Rectal smooth muscle tissue (tissue), 1 donor: ENCODE measurements at regions not wholly inside any gene's neighbourhood (a gene's known extent, or its start where the extent isn't known, plus 50 kb on each side); places are given as distances from the start of the nearest gene placed in this dataset.

Experiments used
- H3K27ac ChIP-seq: one replicate; pipeline ENCODE4 v1.7.0; 2013; ENCODE audit warnings: low read depth, low read length, inconsistent platforms
- H3K27me3 ChIP-seq: one replicate; pipeline ENCODE4 v1.7.0; 2013; ENCODE audit warnings: low read length; ENCODE audit not compliant: control insufficient read depth, insufficient read depth
- H3K36me3 ChIP-seq: one replicate; pipeline ENCODE4 v1.7.0; 2013; ENCODE audit warnings: low read length; ENCODE audit not compliant: control insufficient read depth, insufficient read depth
- H3K4me1 ChIP-seq: one replicate; pipeline ENCODE4 v1.7.0; 2013; ENCODE audit warnings: low read length; ENCODE audit not compliant: control insufficient read depth, insufficient read depth
- H3K4me3 ChIP-seq: one replicate; pipeline ENCODE4 v1.7.0; 2013; ENCODE audit warnings: low read length
- H3K9ac ChIP-seq: one replicate; pipeline ENCODE4 v1.7.0; 2013; ENCODE audit warnings: low read length

- Histone ChIP-seq H3K9ac (no peak overlapping the region), H3K4me1 (no peaks in the 10 kb centered on the region), H3K4me3 (no peak overlapping the region), H3K27ac (no peak overlapping the region), H3K36me3 (no peaks in the 10 kb centered on the region), H3K27me3 (no peaks in the 10 kb centered on the region)
Measured at GRCh38 chr13:83216479-83217245, 665.6 kb downstream of the SLITRK1 start.

- no peak overlapping the region for H3K9ac ChIP-seq
Measured at GRCh38 chr13:83215627-83216026, 666.6 kb downstream of the SLITRK1 start.

DNA sequence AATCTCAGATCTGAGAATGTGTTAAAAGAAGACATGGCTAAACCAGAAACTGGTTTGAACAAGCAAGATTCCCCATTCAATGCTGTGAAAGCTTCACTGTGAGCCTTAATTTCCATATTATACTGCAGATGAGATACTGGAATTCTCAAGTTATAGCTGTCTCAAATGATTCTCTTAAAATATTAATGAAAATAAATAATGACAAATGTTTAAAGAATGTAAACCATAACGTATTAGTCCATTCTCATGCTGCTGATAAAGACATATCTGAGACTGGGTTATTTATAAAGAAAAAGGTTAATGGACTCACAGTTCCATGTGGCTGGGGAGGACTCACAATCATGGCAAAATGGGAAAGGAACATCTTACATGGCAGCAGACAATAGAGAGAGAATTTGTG is 667.8 kb downstream of the SLITRK1 start:
- H3K27ac ChIP-seq, result no peak overlapping the region
- H3K9ac ChIP-seq, result no peak overlapping the region
- H3K27me3 ChIP-seq, result no peaks in the 10 kb centered on the region
- no peaks in the 10 kb centered on the region for H3K4me1 ChIP-seq
- no peaks in the 10 kb centered on the region for H3K36me3 ChIP-seq
- H3K4me3 ChIP-seq, result no peak overlapping the region

More at GRCh38 chr13:83215627-83216026, 666.6 kb downstream of the SLITRK1 start:
- H3K27me3 ChIP-seq, result no peaks in the 10 kb centered on the region
- no peaks in the 10 kb centered on the region for H3K4me1 ChIP-seq
- H3K27ac ChIP-seq, result no peak overlapping the region
- no peak overlapping the region for H3K4me3 ChIP-seq
- no peaks in the 10 kb centered on the region for H3K36me3 ChIP-seq

- H3K4me1 ChIP-seq, result no peaks in the 10 kb centered on the region
- no peaks in the 10 kb centered on the region for H3K27me3 ChIP-seq
- no peak overlapping the region for H3K4me3 ChIP-seq
- H3K27ac ChIP-seq, result no peak overlapping the region
- H3K36me3 ChIP-seq, result no peaks in the 10 kb centered on the region
- H3K9ac ChIP-seq, result no peak overlapping the region
Measured at GRCh38 chr13:83211301-83211700, 671.0 kb downstream of the SLITRK1 start.

- H3K27me3 ChIP-seq, result no peaks in the 10 kb centered on the region
- H3K27ac ChIP-seq, result no peak overlapping the region
- no peak overlapping the region for H3K9ac ChIP-seq
- no peaks in the 10 kb centered on the region for H3K4me1 ChIP-seq
- H3K4me3 ChIP-seq, result no peak overlapping the region
- no peaks in the 10 kb centered on the region for H3K36me3 ChIP-seq
Measured at GRCh38 chr13:83204886-83205285, 677.4 kb downstream of the SLITRK1 start.

- no peak overlapping the region for H3K4me3 ChIP-seq
- H3K36me3 ChIP-seq, result no peaks in the 10 kb centered on the region
- H3K27ac ChIP-seq, result no peak overlapping the region
- no peaks in the 10 kb centered on the region for H3K27me3 ChIP-seq
- H3K4me1 ChIP-seq, result no peaks in the 10 kb centered on the region
- H3K9ac ChIP-seq, result no peak overlapping the region
Measured at GRCh38 chr13:83201506-83201905, 680.8 kb downstream of the SLITRK1 start.

GRCh38 chr13:83197316-83197715 is 685.0 kb downstream of the SLITRK1 start:
- Histone ChIP-seq H3K4me3 (no peak overlapping the region), H3K27me3 (no peaks in the 10 kb centered on the region), H3K36me3 (no peaks in the 10 kb centered on the region), H3K9ac (no peak overlapping the region), H3K27ac (no peak overlapping the region), H3K4me1 (no peaks in the 10 kb centered on the region)

DNA sequence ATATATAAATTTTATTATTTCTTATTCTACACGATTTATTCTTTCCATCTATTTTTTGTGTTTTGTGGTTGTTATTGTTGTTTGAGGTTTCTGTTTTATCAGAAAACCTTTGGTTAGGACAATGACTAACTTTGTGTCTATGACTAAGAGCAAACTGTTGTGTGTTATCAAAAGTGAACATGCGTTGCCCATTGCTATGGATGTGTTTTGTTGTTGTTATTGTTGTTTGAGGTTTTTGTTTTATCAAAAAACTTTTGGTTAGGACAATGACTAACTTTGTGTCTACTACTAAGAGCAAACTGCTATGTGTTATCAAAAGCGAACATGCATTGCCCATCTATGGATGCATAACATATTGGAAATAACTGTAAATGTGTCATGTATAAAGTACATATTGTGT is 692.3 kb downstream of the SLITRK1 start:
- no peak overlapping the region for H3K4me3 ChIP-seq
- H3K9ac ChIP-seq, result no peak overlapping the region
- H3K27me3 ChIP-seq, result no peaks in the 10 kb centered on the region
- H3K36me3 ChIP-seq, result no peaks in the 10 kb centered on the region
- H3K27ac ChIP-seq, result no peak overlapping the region
- H3K4me1 ChIP-seq, result no peaks in the 10 kb centered on the region

DNA sequence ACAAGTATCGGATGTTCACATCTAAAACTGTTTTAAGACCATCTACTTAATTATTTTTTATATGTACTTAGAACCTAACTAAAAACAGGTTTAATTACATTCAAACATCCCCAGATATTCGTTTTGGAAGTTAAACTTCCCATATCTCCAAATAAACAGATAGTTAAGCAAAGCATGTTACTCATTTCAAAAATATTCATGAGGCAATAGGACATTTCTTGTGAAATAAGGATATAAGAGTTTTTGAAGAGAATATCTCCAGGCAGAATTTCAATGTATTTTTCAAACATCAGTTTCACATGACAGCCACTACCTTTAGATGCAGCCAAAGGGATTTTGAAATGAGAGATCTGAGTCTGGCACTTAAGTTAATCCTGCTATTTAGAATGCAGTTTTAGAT is 697.5 kb downstream of the SLITRK1 start:
- Histone ChIP-seq H3K27ac (no peak overlapping the region), H3K4me1 (no peaks in the 10 kb centered on the region), H3K27me3 (no peaks in the 10 kb centered on the region), H3K36me3 (no peaks in the 10 kb centered on the region), H3K9ac (no peak overlapping the region), H3K4me3 (no peak overlapping the region)

GRCh38 chr13:83184150-83184475 is 698.2 kb downstream of the SLITRK1 start:
- Histone ChIP-seq H3K4me3 (no peak overlapping the region), H3K4me1 (no peaks in the 10 kb centered on the region), H3K9ac (no peak overlapping the region), H3K27me3 (no peaks in the 10 kb centered on the region), H3K36me3 (no peaks in the 10 kb centered on the region), H3K27ac (no peak overlapping the region)

- Histone ChIP-seq H3K4me1 (no peaks in the 10 kb centered on the region), H3K9ac (no peak overlapping the region), H3K27me3 (no peaks in the 10 kb centered on the region), H3K4me3 (no peak overlapping the region), H3K36me3 (no peaks in the 10 kb centered on the region), H3K27ac (no peak overlapping the region)
Measured at GRCh38 chr13:83183439-83184149, 698.7 kb downstream of the SLITRK1 start.

- Histone ChIP-seq H3K36me3 (no peaks in the 10 kb centered on the region), H3K4me1 (no peaks in the 10 kb centered on the region), H3K27me3 (no peaks in the 10 kb centered on the region), H3K27ac (no peak overlapping the region), H3K9ac (no peak overlapping the region), H3K4me3 (no peak overlapping the region)
Measured at GRCh38 chr13:83182845-83183244, 699.4 kb downstream of the SLITRK1 start.

DNA sequence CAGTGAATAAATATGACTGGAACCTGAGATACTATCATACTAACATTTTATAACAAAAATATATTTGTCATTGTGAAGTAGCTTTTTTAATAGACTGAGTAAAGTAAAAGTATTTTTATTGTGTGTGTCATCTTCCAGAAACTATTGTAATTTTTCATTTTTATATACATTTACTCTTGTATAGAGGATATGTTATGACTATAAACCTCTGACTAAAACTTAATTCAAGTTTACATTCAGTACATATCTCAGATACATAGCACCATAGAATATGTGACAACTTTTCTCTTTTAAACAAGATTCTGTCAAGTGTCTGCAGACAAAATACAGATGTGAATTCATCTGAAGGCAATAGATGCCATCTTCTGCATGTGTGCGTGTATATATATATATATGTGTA is 704.3 kb downstream of the SLITRK1 start:
- H3K4me1 ChIP-seq, result no peaks in the 10 kb centered on the region
- H3K4me3 ChIP-seq, result no peak overlapping the region
- H3K27me3 ChIP-seq, result no peaks in the 10 kb centered on the region
- no peak overlapping the region for H3K27ac ChIP-seq
- no peak overlapping the region for H3K9ac ChIP-seq
- H3K36me3 ChIP-seq, result no peaks in the 10 kb centered on the region
